ENCODE measurements at regions not wholly inside any gene's neighbourhood (a gene's known extent, or its start where the extent isn't known, plus 50 kb on each side); places are given as distances from the start of the nearest gene placed in this dataset.

GRCh38 chr3:163890661-163891060, 1187.6 kb downstream of the SI start:
- no peak for TF ChIP-seq CTCF (IDR thresholded peaks at IDR 0.05)
- no peak for TF ChIP-seq POLR2A (IDR thresholded peaks at IDR 0.05)

Measured in heart left ventricle (tissue), 13 donors.